GM19455 (cell line): ENCODE measurements at regions not wholly inside any gene's neighbourhood (a gene's known extent, or its start where the extent isn't known, plus 50 kb on each side); places are given as distances from the start of the nearest gene placed in this dataset.
"Not testable (repeated sequence)": the region's sequence is repeated elsewhere in the genome, so short reads cannot be mapped to it uniquely, and the experiment has no call there.

ENCODE experiments used
- ATAC-seq: cut with Tn5 transposase; IDR thresholded peaks from one replicate; pipeline ENCODE4 v1.9.1; 2021; ENCODE audit not compliant: unreplicated experiment

DNA sequence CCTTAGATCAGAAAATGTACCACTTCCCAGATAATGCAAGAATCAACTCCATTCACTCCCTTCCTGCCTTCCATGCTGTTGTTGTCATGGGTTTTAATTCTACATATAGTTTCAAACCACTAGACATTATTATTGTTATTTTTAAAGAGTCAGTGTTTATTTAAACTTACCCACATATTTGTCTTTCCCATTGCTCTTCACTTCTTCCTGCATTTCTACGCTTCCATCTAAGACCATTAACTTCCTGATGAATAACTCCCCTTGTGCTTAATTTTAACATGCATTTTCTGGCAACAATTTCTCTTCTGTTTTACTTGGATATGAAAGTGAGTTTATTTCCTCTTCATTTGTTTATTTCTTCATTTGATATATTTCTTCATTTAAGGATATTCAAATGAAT is 127.1 kb upstream of the FHIT start:
- ATAC-seq, result no peak

DNA sequence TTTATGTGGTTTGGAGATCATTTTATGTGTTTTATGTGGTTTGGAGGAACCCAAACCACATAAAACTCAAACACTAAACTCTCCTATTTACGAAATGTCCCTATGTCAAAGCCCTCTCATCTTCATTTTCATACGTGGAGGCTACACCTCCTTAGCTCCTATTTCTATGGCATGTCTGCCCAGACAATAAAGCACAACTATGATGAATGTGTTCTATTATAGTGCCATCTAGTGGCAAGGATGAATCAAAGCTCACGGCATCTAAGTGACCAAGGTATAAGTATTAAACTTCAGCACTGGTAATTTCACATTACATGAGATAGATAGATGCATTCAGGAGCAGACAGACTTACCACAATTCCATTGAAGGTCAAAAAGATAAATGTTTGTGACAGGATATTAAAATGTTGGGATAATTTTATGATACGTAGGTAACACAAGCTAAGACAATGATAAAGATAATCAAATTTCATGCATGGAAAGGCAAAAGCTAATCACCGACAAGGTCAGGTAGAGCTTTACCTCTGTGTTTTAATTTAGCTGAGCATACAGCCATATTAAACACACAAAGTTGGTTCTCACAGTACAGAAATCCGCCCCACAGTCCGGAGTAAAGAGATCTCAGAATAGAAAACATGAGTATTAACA is 130.6 kb upstream of the FHIT start:
- peak; percentile 80 for ATAC-seq

DNA sequence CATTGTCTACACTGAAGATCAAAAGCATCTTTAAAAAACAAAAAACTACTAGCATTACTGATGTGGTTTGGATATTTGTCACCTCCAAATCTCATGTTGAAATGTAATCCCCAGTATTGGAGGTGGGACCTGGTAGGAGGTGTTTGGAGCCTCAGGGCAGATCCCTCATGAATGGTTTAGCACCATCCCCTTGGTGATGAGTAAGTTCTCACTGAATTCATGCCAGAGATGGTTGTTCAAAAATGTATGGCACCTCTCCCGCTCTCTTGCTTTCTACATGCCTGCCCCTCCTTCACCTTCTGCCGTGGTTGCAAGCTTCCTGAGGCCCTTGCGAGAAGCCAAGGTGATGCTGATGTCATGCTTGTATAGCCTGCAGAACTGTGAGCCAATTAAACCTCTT is 136.6 kb upstream of the FHIT start:
- no peak for ATAC-seq

DNA sequence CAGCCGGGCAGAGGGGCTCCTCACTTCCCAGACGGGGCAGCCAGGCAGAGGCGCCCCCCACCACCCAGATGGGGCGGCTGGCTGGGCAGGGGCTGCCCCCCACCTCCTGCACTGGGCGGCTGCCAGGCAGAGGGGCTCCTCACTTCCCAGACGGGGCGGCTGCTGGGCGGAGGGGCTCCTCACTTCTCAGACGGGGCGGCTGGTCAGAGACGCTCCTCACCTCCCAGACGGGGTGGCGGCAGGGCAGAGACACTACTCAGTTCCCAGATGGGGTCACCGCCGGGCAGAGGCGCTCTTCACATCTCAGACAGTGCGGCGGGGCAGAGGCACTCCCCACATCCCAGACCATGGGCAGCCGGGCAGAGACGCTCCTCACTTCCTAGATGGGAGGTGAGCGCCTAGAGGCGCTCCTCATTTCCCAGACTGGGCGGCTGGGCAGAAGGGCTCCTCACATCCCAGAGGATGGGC is 142.3 kb upstream of the FHIT start:
- not testable (repeated sequence) for ATAC-seq

DNA sequence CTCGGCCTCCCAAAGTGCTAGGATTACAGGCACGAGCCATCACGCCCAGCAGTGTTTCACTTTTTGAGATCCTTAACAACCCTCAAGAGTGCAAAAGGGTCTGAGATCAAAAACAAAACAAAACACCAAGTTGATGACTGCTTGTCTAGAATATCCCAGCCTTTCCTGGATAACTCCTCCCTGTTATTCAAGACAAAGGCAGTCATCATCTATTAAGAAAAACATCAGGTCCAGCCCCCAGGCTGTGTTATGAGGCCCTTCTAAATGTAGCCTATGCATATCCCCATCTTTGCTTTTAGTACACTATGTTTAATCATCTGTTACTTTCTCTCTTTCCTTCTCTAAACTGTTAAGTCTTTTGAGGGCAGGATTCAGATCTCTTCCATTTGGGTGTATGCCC is 150.1 kb upstream of the FHIT start:
- ATAC-seq, result no peak

DNA sequence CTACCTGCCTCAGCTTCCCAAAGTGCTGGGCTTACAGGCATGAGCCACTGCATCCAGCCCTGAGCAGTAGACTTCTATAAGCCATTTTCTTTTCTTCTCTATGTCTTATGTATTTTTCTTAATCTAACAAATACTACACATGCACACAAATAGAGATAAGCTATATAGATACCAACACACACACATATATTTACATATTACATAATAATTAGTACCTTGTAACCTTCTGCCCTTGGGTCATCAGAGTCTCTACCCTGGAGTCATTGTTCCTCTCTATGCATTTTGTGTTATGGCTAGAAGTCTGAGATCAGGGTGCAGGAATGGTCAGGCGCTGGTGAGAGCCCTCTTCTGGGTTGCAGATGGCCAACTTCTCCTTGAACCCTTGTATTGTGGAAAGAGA is 154.0 kb upstream of the PTPRG start:
- no peak for ATAC-seq

DNA sequence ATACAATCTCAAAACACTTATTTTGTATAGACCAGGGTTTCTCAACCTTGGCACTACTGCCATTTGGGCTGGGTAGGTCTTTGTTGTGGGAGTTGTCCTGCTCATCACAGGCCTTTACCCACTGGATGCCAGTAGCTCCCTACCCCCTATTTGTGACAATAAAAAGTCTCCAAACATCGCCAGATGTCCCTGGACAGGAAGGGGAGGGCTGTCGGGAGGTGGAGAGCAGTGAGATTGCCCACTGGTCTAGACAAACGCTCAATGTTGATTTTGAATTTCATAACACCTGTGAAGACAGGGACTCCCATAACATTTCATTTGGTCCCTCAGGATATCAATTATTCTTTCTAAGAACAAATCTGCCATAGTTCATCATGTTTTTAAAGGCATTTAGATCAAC is 151.7 kb upstream of the PTPRG start:
- no peak for ATAC-seq

DNA sequence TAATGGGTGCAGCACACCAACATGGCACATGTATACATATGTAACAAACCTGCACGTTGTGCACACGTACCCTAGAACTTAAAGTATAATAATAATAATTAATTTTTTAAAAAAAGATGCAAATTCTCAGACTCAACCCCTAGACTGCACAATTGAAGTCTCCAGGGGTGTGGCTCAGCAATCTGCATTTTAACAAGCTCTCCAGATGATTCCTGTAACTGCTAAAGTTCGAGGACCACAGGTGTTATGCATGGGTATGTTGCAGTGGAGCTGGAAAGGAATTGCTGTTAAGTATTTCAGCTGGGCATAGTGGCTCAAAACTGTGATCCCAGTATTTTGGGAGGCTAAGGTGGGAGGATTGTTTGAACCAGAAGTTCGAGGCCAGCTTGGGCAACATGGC is 151.0 kb upstream of the PTPRG start:
- ATAC-seq, result not testable (repeated sequence)

DNA sequence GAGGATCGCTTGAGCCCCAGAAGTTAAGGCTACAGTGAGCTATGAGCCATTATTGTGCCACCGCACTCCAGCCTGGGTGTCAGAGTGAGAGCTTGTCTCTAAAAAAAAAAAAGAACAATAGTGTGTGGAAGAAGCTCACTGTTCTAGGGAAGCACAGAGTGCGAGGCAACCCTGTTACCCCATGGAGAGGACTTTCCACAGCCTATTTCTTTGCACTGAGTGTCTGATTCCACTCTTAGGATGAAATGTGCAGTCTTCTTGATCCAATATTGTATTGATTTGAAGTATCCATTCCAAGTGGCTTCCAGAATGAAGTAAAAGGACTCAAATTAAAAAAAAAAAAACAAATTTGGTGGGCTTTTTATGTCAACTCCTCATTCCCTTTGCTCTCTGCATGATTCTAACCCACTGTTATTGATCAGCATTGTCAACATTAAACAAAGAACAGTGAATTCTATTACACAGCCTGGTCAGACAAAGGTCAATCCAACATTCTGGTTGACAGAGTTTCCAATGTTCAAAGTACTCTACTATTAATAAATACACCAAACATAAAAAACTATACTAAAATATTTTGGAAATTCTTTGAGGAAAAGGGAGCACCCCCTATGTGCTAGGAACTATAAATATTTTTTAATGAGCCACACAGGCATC is 150.2 kb upstream of the PTPRG start:
- no peak for ATAC-seq

DNA sequence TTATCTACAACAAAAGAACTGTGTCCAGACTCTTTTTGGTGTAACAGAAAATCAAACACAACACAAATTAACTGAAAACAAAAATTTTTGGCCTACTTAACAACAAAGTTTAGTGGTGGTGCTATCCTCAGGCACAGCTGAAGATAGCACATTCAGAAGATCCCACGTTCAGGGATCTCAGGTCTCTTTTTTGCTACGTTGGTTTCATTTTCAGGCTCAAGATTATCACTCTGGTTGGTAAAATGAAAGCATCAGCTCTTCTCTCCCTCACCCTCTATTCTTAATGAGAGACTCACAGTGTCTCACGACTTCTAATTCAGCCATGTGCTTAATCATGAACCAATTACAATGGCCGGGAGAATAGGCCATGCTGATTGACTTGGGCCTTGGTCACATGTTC is 146.9 kb upstream of the PTPRG start:
- ATAC-seq, result peak; percentile 66

DNA sequence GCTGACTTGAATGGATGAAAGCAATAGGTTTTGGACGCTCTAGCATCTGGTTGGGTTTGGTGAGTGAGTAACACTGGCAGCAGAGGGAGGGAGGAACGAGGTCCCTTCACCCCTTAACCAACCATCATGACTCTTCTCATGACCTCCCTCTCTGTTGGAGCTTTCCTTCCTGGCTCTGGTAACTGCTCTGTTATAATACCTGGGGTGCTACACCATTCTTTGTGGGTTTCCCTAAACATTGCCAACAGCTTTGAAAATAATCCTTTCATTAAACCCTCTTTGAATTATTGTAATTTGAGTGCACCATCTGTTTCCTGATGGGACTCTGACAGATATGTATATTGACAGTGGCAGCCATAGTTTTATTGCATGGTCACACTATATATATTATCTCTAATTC is 146.2 kb upstream of the PTPRG start:
- no peak for ATAC-seq

DNA sequence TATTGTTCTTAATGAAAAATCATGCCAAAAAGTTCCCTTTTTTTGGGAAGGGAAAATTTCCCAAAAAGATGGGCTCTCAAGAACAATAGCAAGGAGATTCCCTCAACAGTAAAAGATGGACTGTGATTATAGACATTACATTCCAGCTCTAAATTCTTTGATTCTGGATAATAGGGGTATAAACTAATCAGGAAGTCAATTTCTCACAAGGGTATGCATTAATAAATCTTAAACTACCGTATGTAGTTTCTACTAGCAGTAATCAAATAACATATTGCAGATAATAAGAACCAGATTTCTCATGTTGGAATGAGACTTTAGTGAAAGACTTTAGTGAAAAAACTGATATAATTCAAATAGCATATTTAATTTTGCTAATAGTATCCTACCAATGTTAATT is 144.8 kb upstream of the PTPRG start:
- ATAC-seq, result no peak

DNA sequence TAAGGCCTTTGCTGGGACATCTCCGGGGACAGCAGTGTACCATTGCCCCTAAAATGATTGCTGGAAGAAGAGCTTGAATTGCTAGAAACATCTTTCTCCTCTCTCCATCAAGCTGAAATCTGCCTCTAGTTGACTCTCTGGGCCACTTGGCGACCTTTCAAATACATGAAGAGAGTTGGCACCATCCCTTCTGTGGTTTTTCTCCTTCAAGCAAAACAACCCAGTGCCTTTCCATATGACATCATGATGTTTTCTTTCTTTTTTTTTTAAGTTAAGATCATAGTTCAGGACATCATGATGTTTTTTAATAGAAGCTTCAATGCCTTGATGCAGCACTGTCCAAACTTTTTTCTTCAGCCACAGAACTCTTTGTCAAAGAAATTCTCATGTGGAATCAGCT is 144.0 kb upstream of the PTPRG start:
- no peak for ATAC-seq

DNA sequence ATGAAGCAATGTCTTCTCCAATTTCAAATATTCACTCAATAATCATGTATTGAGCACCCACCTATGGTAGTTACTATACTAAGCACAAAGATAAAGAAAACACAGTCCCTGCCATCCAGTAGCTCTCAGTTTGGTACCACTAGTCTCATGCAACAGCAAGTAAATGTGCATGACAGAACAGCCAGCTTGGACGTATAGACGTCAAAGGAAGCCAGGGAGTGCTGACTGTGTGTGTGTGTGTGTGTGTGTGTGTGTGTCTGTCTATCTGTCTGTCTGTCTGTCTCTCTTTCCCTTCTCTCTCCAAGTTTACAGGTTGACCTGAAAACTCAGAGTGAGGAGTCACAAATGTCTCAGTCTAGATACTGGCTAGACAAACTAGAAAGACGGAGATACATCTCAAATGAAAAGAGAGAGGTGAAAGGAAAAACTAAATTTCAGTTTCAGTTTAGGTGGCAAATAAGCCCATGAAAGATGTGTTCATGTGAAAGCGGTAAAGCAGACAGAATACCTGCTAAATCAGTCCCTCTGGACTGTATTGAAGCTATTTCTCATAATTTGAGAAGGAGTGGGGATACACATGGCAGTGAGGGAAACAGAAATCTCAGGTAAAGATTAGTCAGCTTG is 141.1 kb upstream of the PTPRG start:
- ATAC-seq, result no peak

DNA sequence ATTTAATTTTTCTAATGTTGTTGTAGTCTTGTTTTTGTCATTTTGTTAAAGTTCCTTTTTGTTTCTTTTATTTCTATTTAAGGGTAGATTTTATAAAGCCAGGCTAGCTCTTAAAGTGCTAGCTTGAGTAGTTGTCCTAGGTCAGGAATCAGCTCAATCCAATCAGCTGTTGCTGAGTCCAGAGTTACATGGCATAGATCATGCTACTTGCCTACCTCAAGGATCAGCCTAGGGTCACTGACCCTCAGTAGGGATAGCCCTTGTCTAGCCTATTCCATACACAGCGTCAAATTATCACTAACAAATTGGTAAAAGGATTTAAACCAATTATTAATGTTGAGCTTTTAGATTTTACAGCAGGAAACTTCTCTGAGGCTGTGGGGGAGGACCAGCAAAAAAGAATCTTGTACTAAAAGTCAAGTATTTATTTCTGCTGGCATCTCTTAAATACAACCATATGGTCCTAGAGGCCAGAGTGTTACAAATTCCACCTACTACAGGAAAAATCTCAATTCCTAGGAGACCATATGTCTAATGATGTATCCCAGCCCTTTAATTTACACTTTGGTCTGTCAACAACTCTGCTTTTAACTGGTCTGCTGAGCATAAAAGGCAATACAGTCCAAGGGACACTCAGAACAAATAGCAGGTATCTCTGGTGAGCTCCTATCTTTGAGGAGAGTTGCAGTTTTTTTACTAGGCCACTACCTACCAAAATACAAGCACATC is 138.3 kb upstream of the PTPRG start:
- no peak for ATAC-seq

DNA sequence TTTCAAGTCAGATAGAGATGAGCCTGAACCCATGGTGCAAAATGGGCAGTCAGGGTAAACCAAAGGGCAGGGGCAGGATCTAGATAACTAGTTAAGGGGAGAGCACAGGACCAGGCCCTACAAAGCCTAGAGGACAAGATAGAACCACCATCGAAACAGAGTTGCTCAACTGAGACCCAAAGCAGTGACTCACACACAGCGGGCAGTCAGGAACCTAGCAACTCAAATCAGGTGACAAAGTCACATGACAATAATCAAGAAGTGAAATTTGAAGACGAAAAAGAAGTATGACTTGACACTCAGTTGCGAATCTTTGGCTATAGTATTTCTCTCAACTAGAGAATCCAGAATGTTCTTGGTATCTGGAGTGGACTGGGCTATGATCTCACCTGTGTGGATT is 136.0 kb upstream of the PTPRG start:
- no peak for ATAC-seq

DNA sequence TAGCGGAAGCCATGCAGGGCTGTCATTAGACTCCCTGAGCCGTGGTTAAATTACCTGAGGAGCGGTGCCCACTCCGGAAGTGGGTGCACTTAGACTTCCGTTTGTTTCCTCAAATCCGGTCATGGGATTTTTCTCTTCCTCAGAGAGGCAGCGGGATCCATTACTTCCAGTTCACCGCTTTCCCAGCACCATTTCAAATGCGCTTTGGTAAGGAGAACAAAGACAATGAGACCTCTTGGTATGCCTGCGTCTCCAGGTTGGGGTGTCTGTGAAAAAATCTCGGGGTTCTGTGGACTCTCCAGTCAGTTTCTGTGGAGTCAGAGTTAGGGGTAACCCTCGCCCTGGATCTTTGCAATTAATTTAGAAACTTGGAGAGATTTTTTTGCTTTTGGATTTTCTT is 132.3 kb upstream of the PTPRG start:
- no peak for ATAC-seq

DNA sequence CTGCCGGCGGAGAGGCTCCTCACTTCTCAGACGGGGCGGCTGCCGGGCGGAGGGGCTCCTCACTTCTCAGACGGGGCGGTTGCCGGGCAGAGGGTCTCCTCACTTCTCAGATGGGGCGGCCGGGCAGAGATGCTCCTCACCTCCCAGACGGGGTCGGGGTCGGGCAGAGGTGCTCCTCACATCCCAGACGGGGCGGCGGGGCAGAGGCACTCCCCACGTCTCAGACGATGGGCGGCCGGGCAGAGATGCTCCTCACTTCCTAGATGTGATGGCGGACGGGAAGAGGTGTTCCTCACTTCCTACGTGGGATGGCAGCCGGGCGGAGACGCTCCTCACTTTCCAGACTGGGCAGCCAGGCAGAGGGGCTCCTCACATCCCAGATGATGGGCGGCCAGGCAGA is 126.5 kb upstream of the PTPRG start:
- ATAC-seq, result not testable (repeated sequence)

DNA sequence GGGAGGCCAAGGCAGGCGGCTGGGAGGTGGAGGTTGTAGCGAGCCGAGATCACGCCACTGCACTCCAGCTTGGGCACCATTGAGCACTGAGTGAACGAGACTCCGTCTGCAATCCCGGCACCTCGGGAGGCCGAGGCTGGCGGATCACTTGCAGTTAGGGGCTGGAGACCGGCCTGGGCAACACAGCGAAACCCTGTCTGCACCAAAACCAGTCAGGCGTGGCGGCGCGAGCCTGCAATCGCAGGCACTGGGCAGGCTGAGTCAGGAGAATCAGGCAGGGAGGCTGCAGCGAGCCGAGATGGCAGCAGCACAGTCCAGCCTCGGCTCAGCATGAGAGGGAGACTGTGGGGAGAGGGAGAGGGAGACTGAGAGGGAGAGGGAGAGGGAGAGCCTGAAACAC is 126.0 kb upstream of the PTPRG start:
- ATAC-seq, result not testable (repeated sequence)

DNA sequence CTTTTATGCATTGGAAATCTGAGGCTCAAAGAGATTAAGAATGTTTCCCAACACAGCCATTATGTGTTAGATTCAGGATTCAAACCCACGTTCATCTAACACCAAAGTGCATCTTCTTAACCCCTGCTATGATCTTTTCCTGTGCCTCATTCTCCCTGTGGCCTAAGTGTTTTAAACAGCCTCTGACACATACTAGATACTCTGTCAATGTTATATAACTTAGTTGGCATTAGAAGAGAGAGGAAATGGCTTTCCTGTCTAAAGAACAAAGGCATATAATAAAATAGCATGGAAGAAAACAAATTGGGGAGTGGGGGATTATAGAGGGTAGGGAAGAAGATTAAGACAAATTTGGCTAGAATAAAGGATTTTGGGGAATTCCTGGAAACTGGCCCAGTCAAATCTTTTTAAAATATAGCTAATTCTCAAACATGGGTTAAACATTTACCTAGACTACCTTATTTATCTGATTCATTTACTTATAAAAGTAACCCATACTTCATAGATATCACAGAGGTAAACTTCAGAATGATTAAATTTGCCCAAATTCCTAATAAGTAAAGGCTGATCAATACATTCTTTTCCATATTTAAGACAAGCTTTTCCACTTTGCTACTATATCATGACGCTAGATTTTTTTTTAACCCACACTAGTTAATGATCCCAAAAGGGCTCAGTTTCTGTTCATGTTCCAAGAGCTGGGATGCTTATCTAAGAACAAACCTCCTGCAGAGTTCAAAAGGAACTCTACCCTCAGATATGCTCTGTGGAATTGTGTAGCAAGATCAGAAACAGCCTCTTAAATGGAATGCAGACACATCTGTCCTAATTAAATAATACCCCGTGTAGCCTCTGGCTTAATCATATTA is 122.9 kb upstream of the PTPRG start:
- no peak for ATAC-seq

DNA sequence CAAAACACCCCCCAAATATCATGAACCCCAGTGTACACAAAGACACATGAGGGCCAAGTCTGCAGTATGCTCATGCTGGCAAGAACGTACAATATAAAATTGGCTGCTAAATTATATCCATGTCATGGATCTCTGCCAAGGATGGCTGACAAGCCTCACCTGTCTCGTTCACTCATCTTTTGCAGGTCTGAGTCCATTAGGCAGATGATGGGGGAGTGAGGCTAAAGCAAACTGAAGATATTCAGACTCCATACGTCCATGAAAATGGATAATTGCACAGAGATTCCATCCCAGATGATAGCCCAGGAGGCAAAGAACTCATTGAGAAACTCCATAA is 122.3 kb upstream of the PTPRG start:
- no peak for ATAC-seq
